AG04449 (cell line): ENCODE measurements at regions not wholly inside any gene's neighbourhood (a gene's known extent, or its start where the extent isn't known, plus 50 kb on each side); places are given as distances from the start of the nearest gene placed in this dataset.

Source experiments
- CTCF ChIA-PET: fragments of 350-600 bp; formaldehyde crosslinking; extraction: SDS; loops from one replicate; lab custom pipeline; 2021; ENCODE audit warnings: antibody characterized with exemption; lab: Yijun Ruan, JAX
- POLR2A ChIA-PET: fragments of 400-600, 350-600 bp; formaldehyde crosslinking; extraction: SDS; loops from one replicate; lab custom pipeline; 2020; ENCODE audit warnings: antibody characterized with exemption, inconsistent platforms; lab: Yijun Ruan, JAX
- DNase-seq: peaks from one replicate; pipeline ENCODE4 v3.0.0-alpha.2; 2010; ENCODE audit warnings: low read depth, low spot score
- H3K4me3 ChIP-seq: 2 replicates; pipeline ENCODE4 v1.5.1; 2011; ENCODE audit warnings: low read depth, mild to moderate bottlenecking, control low read depth, low read length
- CTCF ChIP-seq: IDR thresholded peaks from one replicate; pipeline ENCODE4 v1.5.1; 2011; ENCODE audit warnings: mild to moderate bottlenecking, moderate library complexity, low read length, control low read depth, inconsistent platforms; ENCODE audit not compliant: insufficient read depth; ENCODE audit errors: missing control alignments

- ChIA-PET CTCF (no interaction called here), POLR2A (no interaction called here)
- no peak for DNase-seq
- no peak overlapping the region for H3K4me3 ChIP-seq
- no peak for TF ChIP-seq CTCF
Measured at GRCh38 chr7:84425702-84426259, 231.2 kb upstream of the SEMA3A start.

- peak; percentile 14 for DNase-seq
- no peak overlapping the region for H3K4me3 ChIP-seq
- ChIA-PET POLR2A (no interaction called here), CTCF (no interaction called here)
- no peak for TF ChIP-seq CTCF
Measured at GRCh38 chr7:84422790-84423189, 228.2 kb upstream of the SEMA3A start.

- ChIA-PET POLR2A (no interaction called here), CTCF (no interaction called here)
- no peak for TF ChIP-seq CTCF
- DNase-seq = peak; percentile 97
- no peak overlapping the region; the same call in 1 of the 2 replicates for H3K4me3 ChIP-seq
Measured at GRCh38 chr7:84412161-84412969, 217.8 kb upstream of the SEMA3A start.

GRCh38 chr7:84399661-84400060 lies 205.1 kb upstream of the SEMA3A start:
- TF ChIP-seq CTCF = no peak
- no peak overlapping the region for H3K4me3 ChIP-seq
- ChIA-PET POLR2A (no interaction called here), CTCF (no interaction called here)
- no peak for DNase-seq

- no peak overlapping the region for H3K4me3 ChIP-seq
- ChIA-PET CTCF (no interaction called here), POLR2A (no interaction called here)
- no peak for DNase-seq
- TF ChIP-seq CTCF = no peak
Measured at GRCh38 chr7:84394219-84394618, 199.6 kb upstream of the SEMA3A start.

- H3K4me3 ChIP-seq = no peak overlapping the region
- CTCF ChIA-PET = no interaction called here
- POLR2A ChIA-PET = no interaction called here
Measured at GRCh38 chr7:84393786-84394185, 199.2 kb upstream of the SEMA3A start.

More at GRCh38 chr7:84393786-84394185, 199.2 kb upstream of the SEMA3A start:
- peak; percentile 23 for DNase-seq
- no peak for TF ChIP-seq CTCF
